IMR-90 (cell line): ENCODE measurements at regions not wholly inside any gene's neighbourhood (a gene's known extent, or its start where the extent isn't known, plus 50 kb on each side); places are given as distances from the start of the nearest gene placed in this dataset.

ENCODE experiments used
- ATAC-seq: fragments of 200-7000 bp; cut with Tn5 transposase; 2 replicates; pipeline ENCODE4 v1.9.1; 2020; ENCODE audit warnings: low read depth, mild to moderate bottlenecking, moderate library complexity
- BruUV-seq: library from RNA; stranded (reverse); fragments of 400-500 nt; replicated peaks from 2 replicates; lab custom pipeline; 2021; lab: Mats Ljungman, UMichigan
- CTCF ChIA-PET: fragments of 300-600 bp; formaldehyde crosslinking; extraction: SDS; loops from one replicate; lab custom pipeline; 2021; ENCODE audit warnings: antibody characterized with exemption; lab: Yijun Ruan, JAX
- POLR2A ChIA-PET: fragments of 300-600 bp; sonication (Branson Sonifier 250); formaldehyde crosslinking; loops from one replicate; lab custom pipeline; 2022; ENCODE audit warnings: antibody characterized with exemption; ENCODE audit not compliant: unreplicated experiment; lab: Charles Lee
- DNase-seq: peaks from one replicate; pipeline ENCODE4 v3.0.0; 2013
- H2AFZ ChIP-seq: replicated peaks from 2 replicates; pipeline ENCODE3; 2013; ENCODE audit warnings: low read length, mild to moderate bottlenecking; ENCODE audit not compliant: poor library complexity
- H2AK5ac ChIP-seq: 2 replicates; pipeline ENCODE4 v1.6.1; 2013; ENCODE audit warnings: low read depth, low read length, inconsistent platforms
- H2AK9ac ChIP-seq: replicated peaks from 2 replicates; pipeline ENCODE3; 2013; ENCODE audit warnings: mild to moderate bottlenecking, low read depth, low read length, moderate library complexity; ENCODE audit not compliant: poor library complexity
- H2BK120ac ChIP-seq: 2 replicates; pipeline ENCODE4 v1.6.1; 2013; ENCODE audit warnings: low read depth, low read length, inconsistent platforms
- H2BK15ac ChIP-seq: 3 replicates; pipeline ENCODE4 v1.6.1; 2013; ENCODE audit warnings: low read depth, low read length, inconsistent platforms
- H2BK20ac ChIP-seq: 2 replicates; pipeline ENCODE4 v1.6.1; 2013; ENCODE audit warnings: low read depth, mild to moderate bottlenecking, inconsistent platforms, low read length, moderate library complexity
- H2BK5ac ChIP-seq: 2 replicates; pipeline ENCODE4 v1.6.1; 2013; ENCODE audit warnings: mild to moderate bottlenecking, low read depth, low read length, inconsistent platforms; ENCODE audit not compliant: poor library complexity, severe bottlenecking
- H3K14ac ChIP-seq: replicated peaks from 2 replicates; pipeline ENCODE4 v1.6.1; 2013; ENCODE audit warnings: low read depth, low read length, inconsistent platforms
- H3K18ac ChIP-seq: 2 replicates; pipeline ENCODE4 v1.6.1; 2013; ENCODE audit warnings: low read depth, low read length, control low read depth
- H3K23ac ChIP-seq: 2 replicates; pipeline ENCODE4 v1.6.1; 2013; ENCODE audit warnings: low read depth, low read length, inconsistent platforms
- H3K27ac ChIP-seq: 2 replicates; pipeline ENCODE4 v1.5.1; 2013; ENCODE audit warnings: mild to moderate bottlenecking, control low read depth, low read length; ENCODE audit not compliant: insufficient read depth
- H3K27me3 ChIP-seq: 2 replicates; pipeline ENCODE4 v1.6.1; 2013; ENCODE audit warnings: low read length; ENCODE audit not compliant: control insufficient read depth, insufficient read depth
- H3K36me3 ChIP-seq: 2 replicates; pipeline ENCODE4 v1.6.1; 2013; ENCODE audit warnings: low read length, mixed read lengths; ENCODE audit not compliant: control insufficient read depth, insufficient read depth
- H3K4ac ChIP-seq: 2 replicates; pipeline ENCODE4 v1.6.1; 2013; ENCODE audit warnings: low read depth, low read length, inconsistent platforms
- H3K4me1 ChIP-seq: 2 replicates; pipeline ENCODE4 v1.6.1; 2013; ENCODE audit warnings: low read length, mixed read lengths; ENCODE audit not compliant: control insufficient read depth, insufficient read depth
- H3K4me2 ChIP-seq: 2 replicates; pipeline ENCODE4 v1.6.1; 2013; ENCODE audit warnings: low read depth, mild to moderate bottlenecking, control low read depth, low read length, moderate library complexity
- H3K4me3 ChIP-seq: 2 replicates; pipeline ENCODE4 v1.5.1; 2013; ENCODE audit warnings: low read depth, mild to moderate bottlenecking, control low read depth, low read length, moderate library complexity; ENCODE audit not compliant: insufficient read depth
- H3K56ac ChIP-seq: 2 replicates; pipeline ENCODE4 v1.6.1; 2013; ENCODE audit warnings: low read length, inconsistent platforms; ENCODE audit not compliant: insufficient read depth; ENCODE audit errors: extremely low read depth
- H3K79me1 ChIP-seq, 2 experiments: 2 replicates each; pipeline ENCODE4 v1.6.1; 2013; ENCODE audit warnings: low read length in 2 of 2, inconsistent platforms in 1 of 2, low read depth in 1 of 2
- H3K9ac ChIP-seq: 2 replicates; pipeline ENCODE4 v1.6.1; 2013; ENCODE audit warnings: low read depth, low read length, control low read depth
- H3K9me1 ChIP-seq: 2 replicates; pipeline ENCODE4 v1.6.1; 2013; ENCODE audit warnings: low read length, inconsistent platforms; ENCODE audit not compliant: insufficient read depth
- H3K9me3 ChIP-seq: 2 replicates; pipeline ENCODE4 v1.6.1; 2013; ENCODE audit warnings: low read length; ENCODE audit not compliant: control insufficient read depth, insufficient read depth
- H4K20me1 ChIP-seq: 2 replicates; pipeline ENCODE4 v1.6.1; 2013; ENCODE audit warnings: low read length, inconsistent platforms; ENCODE audit not compliant: insufficient read depth
- H4K5ac ChIP-seq: 2 replicates; pipeline ENCODE4 v1.6.1; 2013; ENCODE audit warnings: mild to moderate bottlenecking, low read depth, low read length, control low read depth
- H4K8ac ChIP-seq, 2 experiments: 2 replicates each; pipeline ENCODE4 v1.6.1; 2013; ENCODE audit warnings: low read depth in 2 of 2, low read length in 2 of 2, control low read depth in 1 of 2, inconsistent platforms in 1 of 2
- H4K91ac ChIP-seq: 2 replicates; pipeline ENCODE4 v1.6.1; 2013; ENCODE audit warnings: low read depth, low read length, inconsistent platforms; ENCODE audit not compliant: insufficient read depth
- BHLHE40 ChIP-seq: fragments of 150-350 bp; IDR thresholded peaks from 2 replicates; pipeline ENCODE4 v1.6.1; 2016; ENCODE audit warnings: mild to moderate bottlenecking, low read depth, low read length
- CEBPB ChIP-seq: IDR thresholded peaks from 2 replicates; pipeline ENCODE4 v1.6.1; 2012; ENCODE audit warnings: low read depth, low read length, improper control_type of control experiment
- CHD1 ChIP-seq: IDR thresholded peaks from 2 replicates; pipeline ENCODE4 v1.6.1; 2012; ENCODE audit warnings: low read depth, low read length, improper control_type of control experiment
- CTCF ChIP-seq: conservative IDR thresholded peaks from 2 replicates; pipeline ENCODE4 v1.5.1; 2012; ENCODE audit warnings: mild to moderate bottlenecking, low read depth, low read length, improper control_type of control experiment
- ELK1 ChIP-seq: fragments of 150-350 bp; IDR thresholded peaks from 2 replicates; pipeline ENCODE4 v1.6.1; 2016; ENCODE audit warnings: low read depth, mild to moderate bottlenecking, low read length, moderate library complexity, borderline replicate concordance
- FOS ChIP-seq: fragments of 150-350 bp; IDR thresholded peaks from 2 replicates; pipeline ENCODE4 v1.6.1; 2016; ENCODE audit warnings: low read depth, low read length
- MAFK ChIP-seq: IDR thresholded peaks from 2 replicates; pipeline ENCODE4 v1.6.1; 2012; ENCODE audit warnings: low read depth, low read length, improper control_type of control experiment
- MAZ ChIP-seq: IDR thresholded peaks from 2 replicates; pipeline ENCODE4 v1.6.1; 2012; ENCODE audit warnings: low read depth, mild to moderate bottlenecking, low read length, improper control_type of control experiment, moderate library complexity, borderline replicate concordance
- MXI1 ChIP-seq: IDR thresholded peaks from 2 replicates; pipeline ENCODE4 v1.6.1; 2012; ENCODE audit warnings: low read depth, mild to moderate bottlenecking, low read length, moderate library complexity, borderline replicate concordance
- NFE2L2 ChIP-seq: fragments of 150-350 bp; IDR thresholded peaks from 2 replicates; pipeline ENCODE4 v1.6.1; 2016; ENCODE audit warnings: low read depth, mild to moderate bottlenecking, low read length
- POLR2A ChIP-seq: IDR thresholded peaks from 2 replicates; pipeline ENCODE4 v1.6.1; 2012; ENCODE audit warnings: mild to moderate bottlenecking, low read depth, low read length
- RAD21 ChIP-seq: IDR thresholded peaks from 2 replicates; pipeline ENCODE4 v1.6.1; 2012; ENCODE audit warnings: low read length, improper control_type of control experiment
- RCOR1 ChIP-seq: IDR thresholded peaks from 2 replicates; pipeline ENCODE4 v1.6.1; 2012; ENCODE audit warnings: mild to moderate bottlenecking, low read length, improper control_type of control experiment; ENCODE audit not compliant: insufficient replicate concordance
- RFX5 ChIP-seq: IDR thresholded peaks from 2 replicates; pipeline ENCODE4 v1.8.0; 2012; ENCODE audit warnings: low read depth, mild to moderate bottlenecking, low read length, moderate library complexity
- SMC3 ChIP-seq: fragments of 150-350 bp; IDR thresholded peaks from 2 replicates; pipeline ENCODE4 v1.6.1; 2016; ENCODE audit warnings: low read depth, mild to moderate bottlenecking, antibody characterized with exemption, low read length, moderate library complexity
- USF2 ChIP-seq: fragments of 150-350 bp; IDR thresholded peaks from 2 replicates; pipeline ENCODE4 v1.6.1; 2017; ENCODE audit warnings: mild to moderate bottlenecking, antibody characterized with exemption, low read length, low read depth
- WGBS, 2 experiments: methylation state at CpG; one replicate each; pipeline versions ENCODE4 v1.1.5 to v1.1.7; 2013; ENCODE audit warnings: missing lambda C conversion rate in 2 of 2; ENCODE audit not compliant: insufficient read length in 1 of 2; ENCODE audit errors: extremely low coverage in 2 of 2; 5-methylcytosine and 5-hydroxymethylcytosine counted together
- dilution Hi-C: fragments of 300-500 bp; cut with HindIII; formaldehyde crosslinking; loops from one replicate; pipeline ENCODE4 v1.14.3; 2018; ENCODE audit warnings: low sequenced_read_pairs; ENCODE audit not compliant: unreplicated experiment
- in situ Hi-C: fragments of 300-500 bp; cut with MboI; formaldehyde crosslinking; loops from 3 replicates; pipeline ENCODE4 v1.14.3; 2019; ENCODE audit warnings: low sequenced_read_pairs, inconsistent platforms, mixed read lengths
- intact Hi-C: fragments of 100-400 bp; cut with micrococcal nuclease; formaldehyde crosslinking; loops from 2 replicates; pipeline ENCODE4 v1.10.0; 2022

- H2BK20ac ChIP-seq, result no peak overlapping the region
- no peak overlapping the region for H3K4ac ChIP-seq
- dilution Hi-C loops (no loop called here), intact Hi-C loops (loop anchor here (2.0 to 10.0 kb wide), 2 partner anchors 234 to 364 kb away; no protein-coding TSS in a partner anchor), in situ Hi-C loops (loop anchor here (5.0 to 10.0 kb wide), 3 partner anchors 734 to 926 kb away; no protein-coding TSS in a partner anchor)
- H4K5ac ChIP-seq, result no peak overlapping the region
- no peak overlapping the region for H2AFZ ChIP-seq
- no peaks in the 10 kb centered on the region for H3K4me1 ChIP-seq
- H3K27me3 ChIP-seq, result no peaks in the 10 kb centered on the region
- no peak overlapping the region for H4K8ac ChIP-seq
- H3K9me1 ChIP-seq, result no peaks in the 10 kb centered on the region
- 0 out of 2 replicates have a peak overlapping the region, but pooled peaks have one; percentile 4 for H2AK5ac ChIP-seq
- ChIA-PET POLR2A (no interaction called here), CTCF (interaction anchor here (0.6 to 1.4 kb wide), 6 partner anchors 11 to 684 kb away, joined by 3 to 5 read pairs (median 4); no protein-coding TSS in a partner anchor)
- H4K91ac ChIP-seq, result no peak overlapping the region
- ATAC-seq (no peak), DNase-seq (no peak)
- H3K36me3 ChIP-seq, result no peaks in the 10 kb centered on the region
- no peak overlapping the region; the same call in 1 of the 2 replicates for H2BK120ac ChIP-seq
- H3K23ac ChIP-seq, result no peak overlapping the region
- no peak overlapping the region for H3K4me2 ChIP-seq
- BruUV-seq, result no TSS peak
- no peak overlapping the region for H3K4me3 ChIP-seq
- no peak overlapping the region for H3K9ac ChIP-seq
- H3K18ac ChIP-seq, result no peak overlapping the region
- H2BK5ac ChIP-seq, result no peak overlapping the region
- no peak overlapping the region for H3K27ac ChIP-seq
- H3K56ac ChIP-seq, result no peak overlapping the region
- H2AK9ac ChIP-seq, result no peak overlapping the region
- no peaks in the 10 kb centered on the region for H3K9me3 ChIP-seq
- H3K79me1 ChIP-seq, result no peaks in the 10 kb centered on the region
- no peak overlapping the region for H2BK15ac ChIP-seq
- no peaks in the 10 kb centered on the region for H4K20me1 ChIP-seq
- WGBS, 2 experiments, result no CpG with 5 or more reads among the region's 1 CpG
- no peak for TF ChIP-seq FOS
- TF ChIP-seq SMC3, result no peak
- no peak for TF ChIP-seq RFX5
- no peak for TF ChIP-seq BHLHE40
- TF ChIP-seq ELK1, result no peak
- TF ChIP-seq NFE2L2, result no peak
- TF ChIP-seq RCOR1, result no peak
- no peak for TF ChIP-seq MAFK
- TF ChIP-seq MAZ, result no peak
- no peak for TF ChIP-seq CHD1
- TF ChIP-seq USF2, result no peak
- no peak for TF ChIP-seq POLR2A
- TF ChIP-seq MXI1, result no peak
- no peak for TF ChIP-seq CTCF
- no peak for TF ChIP-seq RAD21
- TF ChIP-seq CEBPB, result no peak
- H3K14ac ChIP-seq, result no peak overlapping the region
Observed at GRCh38 chr5:39948341-39948740, 523.6 kb upstream of the DAB2 start.
